NCI-H748 (cell line): ENCODE measurements at regions not wholly inside any gene's neighbourhood (a gene's known extent, or its start where the extent isn't known, plus 50 kb on each side); places are given as distances from the start of the nearest gene placed in this dataset.
A peak's percentile ranks its signal among the peaks of the same experiment; 100 is the strongest.
"Not testable (repeated sequence)": the region's sequence is repeated elsewhere in the genome, so short reads cannot be mapped to it uniquely, and the experiment has no call there.

Source experiments
- DNase-seq: peaks from one replicate; lab custom pipeline; 2025; ENCODE audit not compliant: unreplicated experiment; lab: John Stamatoyannopoulos, UW

DNA sequence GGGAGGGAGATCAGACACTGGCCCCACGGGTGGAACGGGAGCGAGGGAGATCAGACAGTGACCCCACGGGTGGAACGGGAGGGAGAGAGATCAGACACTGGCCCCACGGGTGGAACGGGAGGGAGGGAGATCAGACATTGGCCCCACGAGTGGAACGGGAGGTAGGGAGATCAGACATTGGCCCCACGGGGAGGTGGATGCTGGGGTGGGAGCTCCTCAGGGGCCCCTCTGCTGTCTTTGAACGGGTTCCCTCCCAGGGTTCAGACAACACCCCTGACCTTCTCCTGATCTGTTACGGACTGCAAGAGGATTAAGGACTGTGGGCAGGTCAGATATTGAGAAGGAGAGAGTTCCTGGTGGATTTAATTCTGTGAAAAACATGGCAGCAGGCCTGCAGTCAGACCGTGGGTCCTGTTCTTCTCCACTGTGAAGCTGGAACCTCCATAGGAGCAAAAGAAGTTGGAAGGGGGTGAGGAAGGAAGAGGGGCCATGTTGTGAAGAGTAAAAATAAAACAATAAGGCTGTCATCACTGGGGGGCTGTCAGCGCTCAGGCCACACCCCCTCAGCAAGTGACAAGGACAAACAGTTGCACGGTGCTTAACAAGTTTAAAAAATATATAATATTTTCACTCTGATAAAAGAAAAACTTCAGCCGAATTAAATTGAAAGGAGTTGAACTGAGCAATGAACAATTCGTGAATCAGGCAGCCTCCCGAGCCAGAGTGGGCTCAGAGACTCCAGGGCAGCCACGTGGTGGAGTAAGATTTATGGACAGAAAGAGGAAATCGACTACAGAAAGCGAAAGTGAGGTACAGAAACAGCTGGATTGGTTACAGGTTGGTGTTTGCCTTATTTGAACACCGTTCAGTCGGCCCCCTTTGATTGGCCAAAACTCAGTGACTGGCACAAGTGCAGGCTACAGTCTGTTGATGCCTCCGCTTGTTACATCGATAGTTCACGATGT, 348.7 kb upstream of the TNRC6C start:
- DNase-seq: no peak

DNA sequence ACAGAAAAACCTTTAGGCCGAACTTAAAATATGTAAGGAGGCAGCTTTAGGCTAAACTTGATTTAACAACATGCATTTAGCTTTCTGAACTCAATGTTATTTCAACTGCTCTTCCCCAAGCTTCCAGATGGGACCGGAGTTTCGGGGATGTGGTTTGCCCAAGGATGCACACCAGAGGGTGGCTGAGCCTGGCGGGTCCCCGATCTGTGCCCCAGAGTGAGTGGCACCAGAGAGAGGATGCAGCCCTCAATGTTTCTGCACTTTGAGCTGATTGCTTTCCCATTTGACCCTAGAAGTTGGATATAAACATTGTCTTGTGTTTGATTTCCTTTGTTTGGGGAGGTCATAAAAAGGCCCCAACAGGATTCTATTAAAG, 348.0 kb upstream of the TNRC6C start:
- no peak for DNase-seq

DNA sequence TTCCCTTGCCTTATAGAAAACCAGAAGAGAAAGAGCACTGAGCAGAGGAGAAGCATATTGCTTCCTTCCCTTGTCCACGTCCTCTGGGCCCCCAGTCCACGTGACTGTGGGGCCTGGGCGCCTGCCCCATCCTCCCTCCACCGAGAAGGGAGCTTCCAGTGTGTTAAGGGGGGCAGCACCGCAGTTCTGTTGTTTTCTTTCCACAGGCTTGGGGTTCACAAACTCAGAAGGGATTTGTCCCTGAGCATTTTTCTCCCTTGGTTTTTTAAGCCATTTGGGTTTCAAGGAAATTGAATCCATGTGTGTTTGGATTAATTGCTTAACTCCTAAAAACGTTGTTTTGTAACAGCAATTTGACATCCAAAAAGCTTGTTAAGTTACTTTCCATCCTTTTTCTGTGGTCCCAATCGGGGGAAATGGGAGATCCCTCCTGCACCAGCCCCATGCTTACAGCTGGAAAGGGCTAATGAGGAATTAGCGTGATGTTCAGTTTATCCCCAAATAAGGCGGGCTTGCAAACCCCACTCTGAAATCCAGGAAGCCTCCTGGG, 347.5 kb upstream of the TNRC6C start:
- no peak for DNase-seq

DNA sequence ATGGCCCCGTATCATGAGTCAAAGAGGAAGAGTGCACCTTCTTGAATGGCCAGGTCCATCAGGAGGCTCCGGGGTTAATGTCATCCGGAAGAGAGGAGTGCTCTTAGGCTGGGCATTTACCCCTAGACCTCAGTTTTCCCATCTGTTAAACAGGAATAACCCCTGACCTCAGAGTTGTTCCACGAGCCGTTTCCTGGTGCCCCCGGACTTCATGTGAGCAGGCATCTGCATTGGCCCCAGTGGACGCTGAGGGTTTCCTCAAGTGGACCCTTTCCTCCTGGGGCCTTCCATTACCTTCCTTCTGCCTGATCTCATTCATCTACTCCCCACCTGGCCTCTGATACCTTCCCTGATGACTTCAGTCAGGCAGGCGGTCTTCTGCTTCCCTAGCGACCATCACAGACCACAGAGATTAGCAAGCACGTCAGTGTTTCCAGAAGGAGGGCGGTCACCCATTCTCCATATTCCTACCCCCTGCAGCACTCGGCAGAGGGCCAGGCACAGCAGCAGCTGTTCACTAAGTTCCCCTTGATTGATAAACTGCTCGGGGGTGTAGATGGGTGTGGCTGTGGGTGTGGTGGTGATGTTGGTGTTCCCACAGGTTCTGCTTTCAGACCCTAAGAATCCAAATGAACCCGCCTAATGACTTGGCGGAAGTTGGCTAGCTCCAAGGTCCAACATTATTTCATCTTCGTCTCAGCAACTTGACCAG, 346.6 kb upstream of the TNRC6C start:
- peak; percentile 25 for DNase-seq

DNA sequence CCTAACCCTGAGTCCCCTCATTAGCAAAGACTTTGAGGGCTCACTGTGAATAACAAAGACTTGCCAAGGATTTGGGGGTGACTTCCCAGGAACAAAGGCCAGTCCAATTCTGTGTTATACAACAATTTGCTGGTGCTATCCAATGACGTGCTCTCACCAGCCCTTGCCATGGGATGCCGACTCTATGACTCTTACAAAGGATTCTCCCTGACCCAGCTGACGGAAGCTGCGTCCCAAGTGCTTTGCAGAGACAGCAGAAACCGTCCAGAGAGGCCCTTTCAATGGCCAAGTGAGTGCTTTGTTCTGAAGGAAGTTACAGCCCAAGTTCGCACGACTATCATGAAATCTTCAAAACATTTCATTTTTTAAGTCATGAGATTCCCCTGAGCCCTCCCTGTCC, 345.3 kb upstream of the TNRC6C start:
- no peak for DNase-seq

DNA sequence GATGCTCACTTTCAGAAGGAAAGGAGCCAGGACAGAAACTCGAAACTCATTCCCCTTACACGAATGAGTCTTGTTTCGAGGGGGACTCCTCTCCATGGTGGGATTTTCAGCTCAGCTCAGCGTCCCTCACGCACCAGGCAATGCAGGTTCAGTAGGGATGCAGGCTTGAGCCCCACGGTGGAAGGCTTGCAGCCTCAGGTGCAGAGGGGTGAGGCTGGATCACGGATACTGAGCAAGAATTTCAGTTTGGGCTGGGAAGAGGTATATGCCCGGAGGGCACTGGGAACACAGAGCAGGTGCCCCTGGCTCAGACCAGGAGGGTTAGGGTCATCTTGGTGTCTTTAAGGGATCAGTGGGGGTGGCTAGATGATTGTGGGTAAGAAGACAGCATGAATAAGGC, 344.9 kb upstream of the TNRC6C start:
- no peak for DNase-seq

DNA sequence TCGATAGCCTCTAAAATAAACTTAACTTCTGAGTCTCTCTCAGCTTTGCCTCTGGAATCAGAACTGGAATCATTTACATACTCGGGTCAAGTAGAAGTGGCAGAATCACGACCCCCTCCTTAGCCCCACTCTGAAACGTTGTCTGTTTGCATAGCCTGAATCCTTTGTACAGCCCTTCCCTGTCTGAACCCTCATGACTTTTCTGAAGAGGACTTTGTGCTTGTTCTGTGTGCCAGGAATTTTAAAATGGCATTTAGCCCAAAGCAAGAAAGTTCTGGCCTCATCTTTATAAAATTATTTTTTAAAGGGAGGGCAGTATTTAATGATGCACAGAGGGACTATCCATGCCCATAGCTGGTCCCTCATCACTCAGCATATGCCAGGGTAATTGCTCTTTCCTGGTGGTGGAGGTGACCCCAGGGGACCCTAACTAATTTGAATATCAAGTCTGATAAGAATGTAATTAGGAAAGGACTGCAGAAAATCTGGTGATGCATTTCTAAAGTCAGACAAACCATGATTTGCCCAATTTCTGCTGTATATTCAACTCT, 342.7 kb upstream of the TNRC6C start:
- no peak for DNase-seq

DNA sequence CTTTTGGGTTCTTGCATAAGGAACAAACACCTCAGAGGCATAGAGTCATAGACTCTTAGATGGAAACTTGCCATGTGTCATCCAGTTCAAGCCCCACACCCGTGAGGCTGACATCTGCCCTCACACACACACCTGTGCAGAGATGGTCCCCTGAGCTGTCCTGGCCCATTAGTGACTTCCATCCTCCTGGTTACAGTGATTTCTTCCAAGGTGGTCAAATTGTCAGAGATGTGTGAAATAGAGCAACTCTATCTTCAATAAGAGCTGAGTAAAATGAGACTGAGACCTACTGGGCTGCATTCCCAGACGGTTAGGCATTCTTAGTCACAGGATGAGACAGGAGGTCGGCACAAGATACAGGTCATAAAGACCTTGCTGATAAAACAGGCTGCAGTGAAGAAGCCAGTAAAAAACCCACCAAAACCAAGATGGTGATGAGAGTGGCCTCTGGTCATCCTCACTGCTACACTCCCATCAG, 342.2 kb upstream of the TNRC6C start:
- no peak for DNase-seq

DNA sequence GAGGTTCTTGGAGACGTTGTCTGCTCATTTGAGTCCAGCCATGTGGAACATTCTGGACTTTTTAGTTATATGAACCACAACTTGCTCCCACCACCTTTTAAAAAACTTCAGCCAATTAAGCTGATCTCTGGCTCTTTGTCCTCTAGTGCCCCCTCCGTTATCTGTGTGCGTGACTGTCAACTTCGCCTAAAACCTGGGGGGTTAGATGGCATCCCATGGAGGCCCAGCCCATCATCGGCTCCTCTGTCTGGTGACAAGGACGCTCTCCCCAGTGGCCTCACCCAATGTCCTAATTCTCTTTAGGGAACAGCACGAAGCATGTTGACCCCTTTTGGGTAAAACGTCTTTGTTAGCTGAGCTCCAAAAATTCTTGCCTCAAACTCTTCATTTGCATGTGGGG, 341.0 kb upstream of the TNRC6C start:
- no peak for DNase-seq

DNA sequence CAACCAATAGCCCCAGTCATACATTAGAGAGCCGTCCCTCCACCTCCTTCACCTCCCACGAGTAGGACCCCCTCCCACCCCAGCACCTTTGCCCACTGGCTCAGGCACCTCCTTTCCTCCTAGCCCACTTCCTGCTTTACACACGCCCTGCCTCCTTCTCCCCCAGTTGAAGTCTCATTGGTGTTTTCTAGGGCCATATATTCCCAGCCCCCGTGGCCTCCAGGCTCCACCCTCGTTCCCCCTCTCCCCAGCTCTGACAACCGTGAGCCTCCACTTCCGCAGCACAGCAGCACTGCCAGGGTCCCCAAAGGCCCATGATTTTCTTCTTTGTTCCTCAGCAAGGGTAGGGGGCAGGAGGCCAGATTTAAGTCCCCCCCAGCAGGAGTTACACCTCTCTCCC, 340.3 kb upstream of the TNRC6C start:
- DNase-seq: no peak

DNA sequence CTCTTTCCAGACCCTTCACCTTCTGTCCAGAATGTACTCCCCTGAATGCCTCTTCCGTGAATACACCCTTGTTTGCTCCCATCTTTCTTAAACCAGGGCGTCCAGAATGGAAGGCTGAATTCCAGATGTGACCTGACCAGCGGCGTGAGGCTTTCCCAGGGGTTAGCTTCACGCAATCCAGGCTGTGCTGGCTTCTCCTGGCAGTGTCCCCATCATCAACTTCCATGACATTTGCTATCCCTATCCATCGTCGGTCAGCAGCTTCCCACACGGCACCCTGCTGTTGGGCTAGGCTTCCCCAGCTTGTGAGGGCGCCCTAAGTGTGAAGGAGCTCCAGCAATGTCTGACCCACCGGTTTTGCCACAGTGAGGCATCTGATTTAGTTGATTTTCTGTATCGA, 339.8 kb upstream of the TNRC6C start:
- DNase-seq: no peak

DNA sequence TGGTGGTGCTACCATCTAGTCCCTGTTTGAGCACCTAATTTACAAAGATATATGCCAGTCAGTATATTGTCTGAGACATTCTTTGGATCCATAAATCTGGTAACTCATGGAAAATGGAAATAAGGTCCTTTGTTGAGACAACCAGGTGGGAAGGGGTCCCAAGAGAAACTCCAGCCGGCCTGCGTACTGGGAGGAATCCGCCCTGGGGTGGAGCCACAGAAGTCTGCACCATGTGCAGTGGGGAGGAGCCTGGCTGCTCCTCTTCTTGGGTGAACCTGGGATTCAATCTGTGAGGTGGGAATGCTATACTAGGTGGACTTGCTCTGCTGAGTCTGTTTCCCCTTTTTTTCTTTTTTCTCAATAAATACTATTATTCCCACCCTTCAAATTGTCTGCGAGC, 339.2 kb upstream of the TNRC6C start:
- no peak for DNase-seq

DNA sequence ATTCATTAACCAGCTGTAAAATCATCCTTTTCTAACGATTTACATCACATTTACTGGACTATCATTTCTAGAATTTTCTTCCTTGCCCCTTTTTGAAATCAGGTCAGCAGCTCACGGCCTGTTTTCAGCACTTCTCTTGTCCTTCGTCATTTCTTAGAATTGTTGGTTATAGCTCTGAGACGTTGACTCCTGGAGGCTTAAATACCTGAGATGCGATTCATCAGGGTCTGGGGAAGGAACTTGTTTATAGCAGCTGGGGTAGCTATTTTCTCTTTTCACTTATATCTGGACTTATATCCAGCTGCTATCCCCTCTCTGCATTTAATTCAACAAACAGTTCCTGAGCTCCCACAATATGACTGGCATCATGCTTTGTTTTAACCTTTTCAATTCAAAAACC, 338.7 kb upstream of the TNRC6C start:
- DNase-seq: no peak

DNA sequence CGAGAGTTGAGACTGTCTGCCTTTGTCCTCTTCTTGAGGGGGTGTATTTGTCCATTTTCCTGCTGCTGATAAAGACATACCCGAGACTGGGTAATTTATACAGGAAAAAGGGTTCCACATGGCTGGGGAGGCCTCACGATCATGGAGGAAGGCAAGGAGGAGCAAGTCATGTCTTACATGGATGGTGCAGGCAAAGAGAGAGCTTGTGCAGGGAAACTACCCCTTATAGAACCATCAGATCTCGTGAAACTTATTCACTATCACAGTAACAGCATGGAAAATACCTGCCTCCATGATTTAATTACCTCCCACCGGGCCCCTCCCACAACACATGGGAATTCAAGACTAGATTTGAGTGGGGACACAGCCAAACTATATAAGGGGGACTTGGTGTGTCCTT, 338.2 kb upstream of the TNRC6C start:
- no peak for DNase-seq

DNA sequence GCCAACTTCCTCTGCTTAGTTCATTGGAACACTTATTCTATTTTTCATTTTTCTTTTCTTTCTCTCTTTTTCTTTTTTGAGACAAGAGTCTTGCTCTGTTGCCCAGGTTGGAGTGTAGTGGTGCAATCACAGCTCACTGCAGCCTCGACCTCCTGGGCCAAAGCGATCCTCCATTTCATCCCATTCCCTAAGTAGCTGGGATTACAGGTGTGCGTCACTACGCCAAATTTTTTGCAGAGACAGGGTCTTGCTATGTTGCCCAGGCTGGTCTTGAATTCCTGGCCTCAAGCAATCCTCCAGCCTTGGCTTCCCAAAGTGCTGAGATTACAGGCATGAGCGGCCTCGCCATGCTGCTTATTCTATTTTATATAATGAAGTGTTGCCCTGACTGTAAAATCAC, 336.4 kb upstream of the TNRC6C start:
- DNase-seq: not testable (repeated sequence)

DNA sequence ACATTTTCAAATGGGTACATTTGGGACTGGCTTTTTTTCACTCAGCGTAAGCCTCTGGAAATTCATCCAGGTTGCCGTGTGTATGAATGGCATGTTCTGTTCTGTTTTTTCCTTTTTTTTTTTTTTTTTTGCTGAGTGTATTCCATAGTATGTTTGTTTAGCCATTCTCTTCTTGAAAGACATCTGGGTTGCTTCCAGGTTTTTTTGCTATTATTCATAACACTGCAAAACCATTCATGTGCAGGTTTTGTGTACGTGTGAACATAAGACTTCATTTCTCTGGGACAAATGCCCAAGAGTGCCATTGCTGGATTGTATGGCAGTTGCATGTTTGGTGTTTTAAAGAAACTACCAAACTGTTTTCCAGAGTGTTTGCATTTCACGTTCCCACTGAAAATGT, 335.9 kb upstream of the TNRC6C start:
- no peak for DNase-seq

DNA sequence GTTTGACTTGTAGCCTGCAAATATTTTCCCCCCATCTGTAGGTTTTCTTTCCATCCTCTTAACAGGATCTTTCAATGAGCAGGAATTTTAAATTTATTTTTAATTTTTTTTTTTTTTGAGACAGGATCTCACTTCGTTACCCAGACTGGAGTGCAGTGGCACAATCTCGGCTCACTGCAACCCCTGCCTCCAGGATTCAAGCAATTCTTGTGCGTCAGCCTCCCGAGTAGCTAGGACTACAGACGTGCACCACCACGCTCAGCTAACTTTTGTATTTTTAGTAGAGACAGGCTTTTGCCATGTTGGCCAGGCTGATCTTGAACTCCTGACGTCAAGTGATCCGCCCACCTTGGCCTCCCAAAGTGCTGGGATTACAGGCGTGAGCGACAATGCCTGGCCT, 335.2 kb upstream of the TNRC6C start:
- not testable (repeated sequence) for DNase-seq

DNA sequence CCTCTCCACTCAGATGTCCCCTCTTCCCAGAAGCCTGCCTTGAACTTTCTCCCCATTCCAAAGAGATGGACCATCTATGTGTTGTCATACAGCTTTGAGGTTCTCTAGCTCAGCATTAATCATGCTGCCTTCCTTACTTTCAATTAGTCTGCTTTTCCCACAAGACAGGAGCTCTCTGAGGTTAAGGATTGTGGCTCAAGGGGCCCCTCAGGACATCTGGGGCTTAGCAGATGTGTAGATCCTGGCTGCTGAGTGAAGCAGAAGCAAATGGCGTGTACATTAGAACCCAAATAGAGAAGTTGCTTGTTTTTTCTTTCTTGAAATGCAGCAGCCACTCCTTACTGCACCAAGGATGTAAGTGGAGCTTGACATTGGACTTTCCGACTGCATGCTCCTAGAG, 330.5 kb upstream of the TNRC6C start:
- no peak for DNase-seq

DNA sequence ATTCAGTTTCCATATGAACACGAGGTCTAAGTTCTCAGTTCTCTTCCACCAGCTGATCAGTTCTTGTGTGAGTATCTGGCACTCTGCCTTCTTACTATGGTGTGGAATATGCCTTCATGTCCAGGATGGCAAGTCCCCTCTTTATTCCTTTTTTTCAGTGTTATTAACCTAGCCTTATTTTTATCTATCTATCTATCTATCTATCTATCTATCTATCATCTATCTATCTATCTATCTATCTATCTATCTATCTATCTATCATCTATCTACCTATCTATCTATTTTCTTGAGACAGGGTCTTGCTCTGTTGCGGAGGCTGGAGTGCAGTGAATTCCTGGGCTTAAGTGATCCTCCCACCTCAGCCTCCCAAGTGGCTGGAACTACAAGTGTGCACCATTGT, 329.2 kb upstream of the TNRC6C start:
- not testable (repeated sequence) for DNase-seq

DNA sequence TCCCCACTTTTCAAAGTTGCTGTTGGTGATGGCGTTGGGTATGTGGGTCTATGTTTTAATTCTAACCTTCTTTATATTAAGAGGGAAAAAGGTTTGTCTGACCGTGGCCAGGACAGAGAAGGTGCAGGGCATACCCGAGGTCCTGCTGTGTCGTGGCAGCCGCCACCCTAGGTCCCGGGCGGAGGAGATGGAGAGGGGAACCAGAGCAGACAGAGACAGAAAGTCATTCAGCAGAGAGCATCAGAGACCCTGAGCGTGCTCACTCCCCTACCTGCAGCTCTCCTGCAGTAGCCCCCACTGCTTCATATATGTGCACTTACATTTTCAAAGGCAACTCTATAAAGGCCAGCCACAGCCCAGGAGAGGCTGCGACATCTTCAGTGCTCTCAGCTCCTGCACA, 327.2 kb upstream of the TNRC6C start:
- DNase-seq: no peak

DNA sequence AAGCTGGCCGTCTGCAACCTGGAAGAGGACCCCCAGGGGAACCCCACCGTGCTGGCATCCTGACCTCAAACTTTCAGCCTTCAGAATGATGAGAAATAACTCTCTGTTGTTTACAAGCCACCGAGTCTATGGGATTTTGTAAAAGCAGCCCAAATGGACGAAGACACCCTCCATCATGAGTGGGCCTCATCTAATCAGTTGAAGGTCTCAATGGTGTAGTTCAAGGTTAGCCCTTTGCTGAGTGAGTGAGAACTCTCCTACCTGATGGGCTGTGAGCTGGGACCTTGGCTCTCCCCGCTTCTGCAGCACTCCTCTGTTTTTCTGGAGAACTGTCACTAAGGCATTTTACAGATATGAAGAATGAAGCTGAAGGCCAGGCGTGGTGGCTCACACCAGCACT, 325.9 kb upstream of the TNRC6C start:
- no peak for DNase-seq

DNA sequence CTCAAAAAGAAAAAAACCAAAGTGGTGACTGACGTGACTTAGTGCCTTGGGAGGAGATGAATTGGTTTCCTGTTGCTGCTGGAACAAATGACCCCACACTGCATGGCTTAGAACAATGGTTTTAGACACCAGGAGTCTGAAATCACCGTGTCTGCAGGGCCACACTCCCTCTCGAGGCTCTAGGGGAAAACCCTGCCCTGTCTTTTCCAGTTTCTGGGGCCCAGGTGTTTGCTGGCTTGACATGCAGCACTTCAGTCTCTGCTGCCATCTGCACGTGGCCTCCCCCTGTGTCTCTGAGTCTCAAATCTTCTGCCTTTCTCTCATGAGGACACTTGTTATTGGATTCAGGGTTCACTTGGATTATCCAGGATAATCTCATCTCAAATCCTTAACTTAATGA, 323.8 kb upstream of the TNRC6C start:
- no peak for DNase-seq
